NAMALWA (cell line): ENCODE measurements at regions not wholly inside any gene's neighbourhood (a gene's known extent, or its start where the extent isn't known, plus 50 kb on each side); places are given as distances from the start of the nearest gene placed in this dataset.

Source experiments
- DNase-seq: peaks from one replicate; pipeline ENCODE4 v3.0.0-alpha.2; 2015; ENCODE audit warnings: low spot score

DNA sequence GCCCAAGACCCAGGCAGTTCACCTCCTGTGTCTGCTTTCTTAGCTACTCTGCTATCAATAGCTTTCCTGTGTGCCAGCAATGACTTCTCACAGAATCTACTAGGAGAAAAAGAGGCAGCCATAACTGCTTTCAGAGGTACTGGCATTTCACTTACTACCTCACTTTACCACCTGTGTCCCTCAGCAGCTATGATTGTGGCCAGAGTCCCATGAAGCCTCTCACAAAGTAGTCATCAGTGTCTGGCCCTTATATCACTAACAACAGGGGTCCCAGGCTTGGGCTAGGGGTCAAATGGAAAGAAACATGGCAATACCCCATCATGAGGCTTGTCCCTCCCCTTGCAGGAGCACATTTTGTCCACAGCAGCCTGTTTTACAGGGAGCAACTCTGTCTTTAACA is 62.7 kb upstream of the EPS8L3 start:
- no peak for DNase-seq

DNA sequence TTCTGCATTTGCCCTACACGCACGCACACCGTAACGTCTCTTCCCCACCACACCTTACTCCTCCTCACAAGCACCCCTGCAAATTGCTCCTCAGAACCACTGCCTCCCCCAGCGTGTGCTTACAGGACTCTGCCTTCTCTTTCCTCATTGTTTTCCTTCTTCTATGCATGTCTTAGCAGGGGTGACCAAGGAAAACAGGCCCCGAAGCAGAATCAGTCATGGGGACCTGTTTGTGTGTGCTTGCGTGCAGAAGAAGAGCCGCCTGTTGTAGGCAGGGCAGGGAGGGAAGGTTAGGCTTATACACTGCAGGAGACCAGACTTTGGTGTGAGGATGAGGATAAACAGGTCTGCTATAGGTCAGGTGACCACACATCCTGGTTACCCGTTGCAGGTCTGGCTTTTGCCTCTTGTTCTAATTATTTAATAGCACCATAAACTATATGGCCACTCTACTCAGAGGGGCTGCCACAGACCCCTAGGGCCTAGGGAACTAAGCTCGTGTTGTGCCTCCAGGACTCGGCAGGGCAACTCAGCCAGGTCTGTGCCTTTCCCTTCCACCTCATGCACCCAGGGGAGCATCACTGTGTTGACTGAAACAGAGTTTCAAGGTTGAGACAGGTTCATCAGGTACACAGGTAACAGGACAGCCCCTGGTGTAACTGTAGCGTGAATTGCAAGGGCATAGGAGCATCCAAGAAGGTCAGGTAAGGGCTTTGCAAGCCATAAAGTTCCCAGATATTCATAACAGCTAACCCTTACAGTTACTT is 60.8 kb upstream of the EPS8L3 start:
- no peak for DNase-seq

DNA sequence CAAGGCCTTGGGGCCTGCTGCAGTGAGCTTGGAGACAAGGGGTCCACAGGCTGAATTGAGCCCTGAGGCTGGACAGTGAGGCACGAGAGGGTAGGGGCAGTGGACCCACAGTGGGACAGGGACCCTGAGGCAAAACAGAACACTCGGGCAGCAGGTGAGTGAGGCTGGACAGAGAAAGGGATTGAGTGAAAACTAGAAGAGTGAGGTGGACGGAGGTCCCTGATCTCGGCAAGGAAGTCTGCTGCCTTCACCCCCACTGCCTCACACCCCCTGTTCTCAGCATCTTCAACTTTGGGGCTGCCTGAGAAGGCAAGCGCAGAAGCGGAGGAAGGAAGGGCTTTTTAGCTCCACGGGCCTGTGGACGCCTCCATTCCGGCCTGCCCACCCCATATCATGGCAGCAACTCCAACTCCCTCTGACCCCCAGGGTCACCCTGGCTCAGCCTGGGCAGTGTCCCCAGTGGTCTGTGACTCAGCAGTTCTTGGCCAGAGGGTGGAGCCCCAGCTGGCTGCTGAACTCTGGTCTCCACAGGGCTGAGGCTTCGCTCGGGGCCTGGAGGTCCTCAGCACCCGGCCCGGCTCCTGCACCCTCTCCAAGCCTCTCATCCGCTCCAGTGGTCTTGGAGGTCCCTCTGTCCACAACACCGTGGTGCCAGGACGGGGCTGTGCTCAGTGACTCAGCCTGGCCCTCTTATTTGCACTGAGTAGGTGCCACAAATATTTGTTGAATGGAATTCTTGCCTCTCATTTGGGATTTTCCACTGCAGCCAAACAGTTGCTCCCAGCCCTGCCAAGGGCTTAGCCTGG is 60.0 kb upstream of the EPS8L3 start:
- DNase-seq, result no peak

DNA sequence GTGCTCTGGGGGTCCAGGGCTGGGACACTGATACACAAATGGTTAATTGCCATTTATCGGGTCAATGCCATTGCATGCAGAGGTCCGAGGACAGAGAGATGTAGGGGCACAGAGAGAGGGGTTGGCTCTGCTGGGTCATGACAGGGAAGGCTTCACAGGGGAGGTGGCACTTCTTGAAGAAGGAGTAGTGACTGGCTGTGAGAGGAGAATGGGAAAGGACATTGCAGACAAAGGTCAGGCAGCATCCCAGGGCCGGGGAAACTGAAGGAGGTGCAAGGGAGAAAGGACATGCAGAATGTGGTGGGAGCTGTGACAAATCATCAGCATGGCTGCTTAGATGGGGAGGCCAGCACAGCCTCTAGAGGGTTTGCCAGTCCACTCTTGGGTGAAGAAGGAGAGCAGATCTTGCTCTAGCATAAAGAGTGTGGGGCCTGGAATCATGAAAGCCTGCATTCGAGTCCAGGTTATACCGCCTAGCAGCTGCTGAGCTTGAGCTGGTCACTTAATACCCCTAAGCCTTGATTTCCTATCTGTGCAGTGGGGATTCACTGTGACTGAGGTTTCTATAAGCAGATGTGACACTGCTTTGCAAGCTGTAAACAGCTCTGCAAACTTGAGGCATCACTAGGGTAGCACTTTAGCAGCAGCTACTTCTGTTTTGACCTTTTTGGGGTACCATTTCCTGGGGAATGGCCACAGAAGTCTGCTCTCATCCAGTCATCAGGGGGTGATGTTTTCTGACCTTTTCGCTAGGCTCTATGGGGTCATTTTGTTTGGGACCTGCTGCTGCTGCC is 59.2 kb upstream of the EPS8L3 start:
- DNase-seq, result no peak

- DNase-seq, result no peak
Measured at GRCh38 chr1:109821831-109822745, 58.4 kb upstream of the EPS8L3 start.

DNA sequence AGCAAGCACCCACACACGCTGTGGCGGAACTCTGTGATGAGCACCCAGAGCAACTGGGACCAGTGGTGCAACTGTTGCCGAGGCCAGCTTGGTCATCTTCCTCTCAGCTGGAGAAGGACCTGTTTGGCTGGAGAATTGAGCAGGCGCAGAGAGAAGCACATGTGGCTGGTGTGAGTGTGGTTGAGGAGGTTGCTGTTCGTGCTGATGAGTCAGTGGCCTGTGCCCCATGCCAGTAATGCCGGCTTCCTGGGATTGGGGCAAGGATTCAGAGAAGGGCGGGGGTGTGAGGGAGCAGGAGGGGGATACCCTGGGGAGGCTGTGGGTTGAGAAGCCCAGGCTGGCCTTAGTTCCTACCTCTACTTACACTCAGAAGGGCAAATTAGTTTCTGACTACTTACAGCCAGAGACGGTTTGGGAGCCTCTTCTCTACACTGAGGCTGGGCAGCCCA is 57.5 kb upstream of the EPS8L3 start:
- DNase-seq, result no peak

- DNase-seq, result no peak
Measured at GRCh38 chr1:109819906-109820305, 56.2 kb upstream of the EPS8L3 start.

DNA sequence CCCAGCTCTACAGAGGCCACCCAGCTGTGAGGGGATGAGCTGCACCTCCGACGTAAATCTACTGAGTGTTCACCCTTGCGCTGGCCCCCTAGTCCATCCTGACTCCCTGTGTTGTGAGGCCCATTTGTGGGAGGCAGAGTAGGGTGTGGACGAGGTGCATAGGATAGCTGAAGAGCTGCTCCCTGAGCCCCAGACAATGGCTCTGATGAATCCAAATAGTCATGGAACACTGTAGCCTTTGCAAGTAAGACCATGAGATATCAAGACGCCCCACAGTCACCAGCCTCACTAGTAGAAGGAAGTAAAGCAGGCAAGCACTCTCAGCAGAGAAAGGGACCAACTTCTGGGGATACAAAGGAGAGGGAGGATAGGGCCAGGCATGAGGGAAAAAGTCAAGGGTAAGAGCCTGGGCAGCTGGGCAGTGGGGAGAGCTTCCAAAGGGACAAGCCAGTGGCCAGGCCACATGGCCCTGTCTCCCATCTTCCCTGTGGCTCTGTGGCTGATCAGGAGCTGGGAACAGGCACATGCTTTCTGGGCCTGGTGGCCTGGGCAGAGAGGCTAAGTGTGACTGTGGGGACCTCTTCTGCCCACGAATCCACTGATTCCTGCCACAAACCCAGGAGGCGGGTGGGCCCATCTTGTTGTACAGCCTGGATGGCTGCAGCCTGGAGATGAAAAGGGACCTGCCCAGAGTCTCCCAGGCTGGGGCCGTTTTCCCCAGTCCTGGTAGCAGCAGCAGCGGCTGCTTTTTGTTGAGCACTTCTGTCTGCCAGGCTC is 55.5 kb upstream of the EPS8L3 start:
- no peak for DNase-seq

DNA sequence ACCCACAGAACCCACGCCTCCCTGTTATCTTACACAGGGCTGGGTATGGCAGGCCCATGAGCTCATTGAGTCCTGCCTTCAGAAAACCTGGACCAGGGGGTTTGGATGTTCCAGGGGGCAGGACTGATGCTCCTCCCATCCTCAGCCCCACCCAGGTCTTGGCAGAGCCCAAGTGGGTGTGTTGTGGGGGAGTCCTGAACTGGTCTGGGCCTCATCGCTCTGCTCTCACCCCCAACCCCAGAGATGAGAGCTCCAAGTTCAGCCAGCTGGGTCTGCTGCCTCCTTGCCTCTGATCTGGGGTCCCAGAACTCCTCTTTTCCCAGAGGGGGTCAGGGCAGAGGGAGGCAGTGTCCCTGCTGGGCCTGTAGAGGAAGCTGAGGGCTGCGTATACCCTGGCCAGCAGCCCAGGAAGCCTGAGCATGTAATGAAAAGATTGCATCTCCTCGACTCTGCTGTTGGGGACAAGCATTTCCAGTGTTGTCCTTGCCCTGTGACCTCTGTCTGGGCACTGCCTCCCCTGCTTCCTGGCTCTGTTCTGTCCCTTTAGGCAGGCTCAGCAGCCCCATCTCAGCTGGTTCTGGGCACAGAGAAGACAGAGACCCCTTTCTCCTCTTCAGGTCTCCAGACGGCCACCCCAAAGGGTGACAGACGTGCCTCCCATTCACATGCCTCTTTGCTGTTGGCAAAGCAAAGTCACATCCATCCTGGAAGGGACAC is 54.7 kb upstream of the EPS8L3 start:
- no peak for DNase-seq

- DNase-seq, result no peak
Measured at GRCh38 chr1:109817881-109818270, 54.2 kb upstream of the EPS8L3 start.

DNA sequence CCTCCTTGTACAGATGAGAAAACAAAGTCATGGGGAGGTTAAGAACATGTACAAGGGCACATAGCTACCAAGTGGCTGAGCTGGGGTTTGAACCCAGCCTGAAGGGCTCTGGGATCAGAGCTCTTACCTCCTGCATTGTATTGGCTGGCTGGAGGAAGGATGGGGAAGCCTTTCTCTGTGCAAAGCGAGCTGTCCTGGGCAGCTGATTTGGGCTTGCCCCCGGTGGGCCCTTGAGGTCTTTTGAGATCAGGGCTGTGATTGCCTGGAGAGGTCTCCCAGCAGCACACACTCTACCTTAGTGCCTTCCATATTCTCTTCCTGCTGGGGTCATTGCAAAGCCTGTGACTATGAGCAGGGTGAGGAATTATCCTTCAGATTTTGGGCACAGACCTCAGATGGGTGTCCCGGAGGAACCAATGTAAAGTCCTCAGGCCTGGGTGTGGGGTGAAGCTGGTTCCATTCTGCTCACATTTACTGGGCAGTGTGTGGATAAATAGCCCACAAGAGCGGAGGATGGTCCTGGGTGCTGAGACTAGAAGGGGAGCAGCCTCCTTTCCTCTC is 53.3 kb upstream of the EPS8L3 start:
- DNase-seq, result no peak

DNA sequence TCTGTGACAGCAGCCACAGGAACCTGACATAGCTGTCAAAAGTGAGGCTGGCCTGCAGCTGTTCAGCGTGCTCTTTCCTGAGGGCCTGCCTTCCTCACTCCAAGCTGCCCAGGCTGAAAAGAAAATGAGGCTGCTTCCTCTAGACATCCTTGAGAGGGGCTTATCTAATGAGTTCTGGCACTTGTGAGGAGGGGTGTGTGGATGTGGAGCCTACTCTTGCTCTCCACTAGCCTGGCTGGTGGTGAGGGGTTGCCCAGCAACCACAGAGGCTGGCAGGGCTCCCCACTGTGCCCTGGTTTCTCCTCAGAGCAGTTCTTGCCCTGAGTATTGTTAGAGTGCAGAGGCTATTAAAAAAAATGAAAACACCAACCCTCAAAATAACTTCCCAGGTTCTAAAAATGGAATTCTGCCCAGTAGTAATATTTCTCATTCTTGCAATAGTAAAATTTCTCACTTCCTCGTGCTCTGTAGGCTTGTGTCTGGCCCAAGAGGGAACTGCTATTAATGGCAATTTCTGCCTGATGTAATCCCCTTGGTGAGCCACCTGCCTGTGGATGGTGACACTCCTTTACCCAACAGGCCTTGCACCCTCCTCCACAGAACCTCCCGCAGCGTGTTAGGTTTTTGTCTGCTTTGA is 52.6 kb upstream of the EPS8L3 start:
- DNase-seq, result peak; percentile 86

- DNase-seq, result no peak
Measured at GRCh38 chr1:109815809-109816174, 52.1 kb upstream of the EPS8L3 start.

- DNase-seq, result no peak
Measured at GRCh38 chr1:109814993-109815786, 51.5 kb upstream of the EPS8L3 start.

GRCh38 chr1:109814223-109814622 is 50.5 kb upstream of the EPS8L3 start:
- DNase-seq, result no peak
